ENCODE measurements at regions not wholly inside any gene's neighbourhood (a gene's known extent, or its start where the extent isn't known, plus 50 kb on each side); places are given as distances from the start of the nearest gene placed in this dataset.

DNA sequence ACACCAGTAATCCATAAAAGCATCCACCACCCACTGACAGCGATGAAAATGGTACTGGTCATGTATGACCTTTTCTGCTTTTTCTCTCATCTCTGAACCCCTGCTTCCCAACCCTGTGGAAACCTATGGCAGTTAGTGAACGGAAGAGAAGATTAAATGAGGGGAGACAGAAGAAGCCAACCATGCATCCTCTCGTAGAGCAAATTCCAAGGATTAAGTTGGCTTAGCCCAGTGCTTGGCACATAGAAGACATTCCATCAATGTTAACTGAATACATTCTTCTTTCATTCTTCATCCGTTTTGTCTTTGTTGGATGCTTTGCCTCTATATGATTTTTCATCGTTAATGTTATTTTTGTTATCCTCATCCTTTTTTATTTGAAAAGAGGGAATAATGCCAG lies 339.7 kb upstream of the FLRT2 start:
- TF ChIP-seq, protein P1, sequence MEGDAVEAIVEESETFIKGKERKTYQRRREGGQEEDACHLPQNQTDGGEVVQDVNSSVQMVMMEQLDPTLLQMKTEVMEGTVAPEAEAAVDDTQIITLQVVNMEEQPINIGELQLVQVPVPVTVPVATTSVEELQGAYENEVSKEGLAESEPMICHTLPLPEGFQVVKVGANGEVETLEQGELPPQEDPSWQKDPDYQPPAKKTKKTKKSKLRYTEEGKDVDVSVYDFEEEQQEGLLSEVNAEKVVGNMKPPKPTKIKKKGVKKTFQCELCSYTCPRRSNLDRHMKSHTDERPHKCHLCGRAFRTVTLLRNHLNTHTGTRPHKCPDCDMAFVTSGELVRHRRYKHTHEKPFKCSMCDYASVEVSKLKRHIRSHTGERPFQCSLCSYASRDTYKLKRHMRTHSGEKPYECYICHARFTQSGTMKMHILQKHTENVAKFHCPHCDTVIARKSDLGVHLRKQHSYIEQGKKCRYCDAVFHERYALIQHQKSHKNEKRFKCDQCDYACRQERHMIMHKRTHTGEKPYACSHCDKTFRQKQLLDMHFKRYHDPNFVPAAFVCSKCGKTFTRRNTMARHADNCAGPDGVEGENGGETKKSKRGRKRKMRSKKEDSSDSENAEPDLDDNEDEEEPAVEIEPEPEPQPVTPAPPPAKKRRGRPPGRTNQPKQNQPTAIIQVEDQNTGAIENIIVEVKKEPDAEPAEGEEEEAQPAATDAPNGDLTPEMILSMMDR (IDR thresholded peaks at IDR 0.05; ENCODE audit: insufficient read depth, missing control alignments): no peak
- FAIRE-seq (peak; percentile 46), DNase-seq (ENCODE audit: insufficient read length, low spot score) (no peak)

DNA sequence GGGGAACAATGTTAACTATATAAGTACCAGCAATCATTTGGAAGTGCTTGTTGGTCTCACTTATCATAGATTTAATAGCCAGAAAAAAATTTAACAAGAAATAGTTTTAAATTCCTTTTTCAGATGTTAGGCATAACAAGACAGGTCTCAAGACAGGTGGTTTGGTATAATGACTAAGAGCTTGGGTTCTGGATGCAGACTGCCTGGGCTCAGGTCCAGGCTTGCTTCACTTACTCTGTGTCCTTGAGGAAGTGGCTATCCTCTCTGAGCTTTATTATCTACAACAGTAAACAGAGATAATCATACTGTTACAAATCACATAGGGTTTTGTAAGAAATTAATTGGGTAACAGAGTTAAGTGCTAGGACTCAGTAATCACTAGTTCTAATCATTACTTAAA lies 338.0 kb upstream of the FLRT2 start:
- FAIRE-seq (no peak), DNase-seq (ENCODE audit: insufficient read length, low spot score) (no peak)
- TF ChIP-seq, protein P1 (IDR thresholded peaks at IDR 0.05; ENCODE audit: insufficient read depth, missing control alignments): no peak

DNA sequence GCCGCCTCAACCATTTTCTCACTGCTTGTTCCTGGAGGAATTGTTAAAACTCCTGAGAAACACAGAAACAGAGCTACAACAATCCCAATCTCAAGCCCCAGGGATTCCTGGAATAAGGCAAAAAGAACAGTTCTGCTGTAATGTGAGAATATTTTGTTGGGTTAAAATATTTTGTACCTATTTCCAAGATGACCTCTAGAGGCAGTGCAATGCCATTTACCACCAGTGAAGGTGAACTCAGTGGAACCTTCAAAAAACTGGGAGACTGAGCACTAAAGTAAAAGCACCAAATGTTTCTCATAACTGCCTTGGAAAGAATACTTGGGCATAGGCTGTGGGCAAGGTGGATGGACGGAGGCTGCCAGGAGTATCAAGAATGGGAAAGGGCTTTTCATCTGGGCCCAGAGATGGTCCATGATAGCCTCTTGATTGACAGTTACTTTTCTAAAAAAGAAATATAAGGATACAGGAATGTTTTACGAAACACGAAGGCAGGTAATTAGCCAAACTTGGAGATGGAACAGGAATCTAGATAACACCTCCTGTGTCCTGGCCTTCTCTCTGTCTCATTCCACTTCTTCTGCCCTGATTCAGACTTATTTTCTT lies 334.0 kb upstream of the FLRT2 start:
- no peak for DNase-seq (ENCODE audit: insufficient read length, low spot score)
- TF ChIP-seq, protein P1 (IDR thresholded peaks at IDR 0.05; ENCODE audit: insufficient read depth, missing control alignments): peak; percentile 51
- FAIRE-seq: no peak

DNA sequence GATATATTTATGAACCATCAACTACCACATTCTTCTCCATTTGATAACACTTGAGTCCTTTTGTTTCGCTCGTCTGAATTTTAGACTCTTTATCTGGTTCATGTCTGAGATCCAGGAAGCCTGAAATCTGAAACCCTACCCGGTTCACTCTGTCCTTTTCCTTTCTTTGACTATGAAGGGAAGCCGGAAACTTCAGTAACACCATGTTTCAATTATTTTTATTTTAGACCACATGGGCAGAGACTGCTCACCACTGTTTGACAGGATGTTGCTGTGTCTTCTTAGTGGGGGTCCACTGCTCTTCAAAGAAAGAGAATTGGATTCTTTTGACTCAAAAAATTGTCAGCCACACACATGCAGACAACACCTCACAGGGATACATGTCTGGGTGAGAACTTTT lies 331.9 kb upstream of the FLRT2 start:
- no peak for FAIRE-seq
- no peak for DNase-seq (ENCODE audit: insufficient read length, low spot score)
- TF ChIP-seq, protein P1 (IDR thresholded peaks at IDR 0.05; ENCODE audit: insufficient read depth, missing control alignments): no peak

DNA sequence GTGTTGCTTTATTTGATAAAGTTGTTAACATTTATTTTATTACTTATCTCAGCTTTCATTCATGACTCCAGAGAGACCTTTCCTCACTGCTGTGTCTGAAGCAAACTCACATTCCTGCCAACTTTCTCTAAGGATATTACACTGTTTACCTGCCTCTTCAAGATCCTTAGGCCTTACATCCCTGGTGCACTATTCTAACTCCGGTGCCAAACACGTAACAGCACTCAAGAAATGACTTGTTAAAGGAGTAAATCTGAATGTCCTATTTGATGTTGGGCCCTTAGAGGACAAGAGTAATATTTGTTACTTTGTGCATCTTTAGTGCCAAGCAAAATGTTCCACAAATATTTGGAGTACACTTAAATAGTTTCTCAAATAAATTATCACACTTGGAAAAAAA lies 324.1 kb upstream of the FLRT2 start:
- DNase-seq (ENCODE audit: insufficient read length, low spot score) (no peak), FAIRE-seq (no peak)
- TF ChIP-seq, protein P1 (IDR thresholded peaks at IDR 0.05; ENCODE audit: insufficient read depth, missing control alignments): no peak

DNA sequence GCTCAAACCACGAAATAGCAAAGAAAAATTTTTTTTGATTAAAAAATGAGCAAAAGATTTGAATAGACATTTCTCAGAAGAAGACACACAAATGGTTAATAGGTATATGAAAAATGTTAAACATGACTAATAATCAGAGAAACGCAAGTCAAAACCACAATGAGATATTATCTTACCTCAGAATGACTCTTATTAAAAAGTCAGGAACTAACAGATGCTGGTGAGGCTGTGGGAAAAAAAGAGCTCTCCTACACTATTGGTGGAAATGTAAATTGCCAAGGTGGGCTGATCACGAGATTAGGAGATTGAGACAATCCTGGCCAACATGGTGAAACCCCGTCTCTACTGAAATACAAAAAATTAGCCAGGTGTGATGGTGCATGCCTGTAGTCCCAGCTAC lies 315.5 kb upstream of the FLRT2 start:
- no peak for FAIRE-seq
- no peak for DNase-seq (ENCODE audit: insufficient read length, low spot score)
- TF ChIP-seq, protein P1 (IDR thresholded peaks at IDR 0.05; ENCODE audit: insufficient read depth, missing control alignments): no peak

DNA sequence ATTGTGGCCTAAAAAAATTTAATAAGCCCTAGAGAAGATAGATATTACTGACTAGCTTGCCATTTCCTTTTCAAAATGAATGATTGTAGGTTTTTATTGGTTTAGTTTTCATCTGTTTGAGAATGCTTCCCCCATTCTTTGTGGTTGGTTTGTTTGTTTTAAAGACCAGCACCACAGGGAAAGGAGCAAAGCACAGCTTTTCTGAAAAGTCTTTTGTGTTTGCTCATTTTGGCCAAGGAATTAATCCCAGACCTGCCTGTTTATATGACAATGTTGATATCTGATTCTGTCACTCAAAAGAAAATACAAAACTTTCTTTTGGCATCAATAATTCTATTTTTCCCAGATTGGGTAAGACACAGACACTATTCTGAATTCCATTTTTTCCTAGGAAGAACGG lies 312.5 kb upstream of the FLRT2 start:
- TF ChIP-seq, protein P1 (IDR thresholded peaks at IDR 0.05; ENCODE audit: insufficient read depth, missing control alignments): no peak
- FAIRE-seq (no peak), DNase-seq (ENCODE audit: insufficient read length, low spot score) (no peak)
